Fibroblast of skin of back (primary cell): ENCODE measurements at regions not wholly inside any gene's neighbourhood (a gene's known extent, or its start where the extent isn't known, plus 50 kb on each side); places are given as distances from the start of the nearest gene placed in this dataset.
A peak's percentile ranks its signal among the peaks of the same experiment; 100 is the strongest.

Source experiments
- DNase-seq: peaks from one replicate; pipeline ENCODE4 v3.0.0-alpha.2; 2013

- DNase-seq = no peak
Measured at GRCh38 chr17:68740555-68741447, 139.6 kb upstream of the FAM20A start.

- no peak for DNase-seq
Measured at GRCh38 chr17:68737761-68738443, 136.7 kb upstream of the FAM20A start.

GRCh38 chr17:68734931-68735330, 133.8 kb upstream of the FAM20A start:
- DNase-seq = no peak

- DNase-seq = no peak
Measured at GRCh38 chr17:68734187-68734900, 133.2 kb upstream of the FAM20A start.

GRCh38 chr17:68733241-68734176, 132.3 kb upstream of the FAM20A start:
- peak; percentile 55 for DNase-seq

GRCh38 chr17:68732301-68732749, 131.2 kb upstream of the FAM20A start:
- no peak for DNase-seq

GRCh38 chr17:68731465-68731864, 130.3 kb upstream of the FAM20A start:
- no peak for DNase-seq

GRCh38 chr17:68719431-68719830, 118.3 kb upstream of the FAM20A start:
- DNase-seq = no peak

- DNase-seq = no peak
Measured at GRCh38 chr17:68718926-68719325, 117.8 kb upstream of the FAM20A start.

GRCh38 chr17:68718465-68718864, 117.3 kb upstream of the FAM20A start:
- DNase-seq = no peak

GRCh38 chr17:68714676-68715075, 113.5 kb upstream of the FAM20A start:
- no peak for DNase-seq

GRCh38 chr17:68711858-68712257, 110.7 kb upstream of the FAM20A start:
- DNase-seq = peak; percentile 16

GRCh38 chr17:68710976-68711375, 109.8 kb upstream of the FAM20A start:
- no peak for DNase-seq

GRCh38 chr17:68710035-68710780, 109.0 kb upstream of the FAM20A start:
- DNase-seq = peak; percentile 63

- DNase-seq = no peak
Measured at GRCh38 chr17:68709461-68709860, 108.3 kb upstream of the FAM20A start.

- DNase-seq = peak; percentile 67
Measured at GRCh38 chr17:68707031-68707430, 105.9 kb upstream of the FAM20A start.

GRCh38 chr17:68706356-68706920, 105.3 kb upstream of the FAM20A start:
- no peak for DNase-seq

- DNase-seq = no peak
Measured at GRCh38 chr17:68705714-68706076, 104.5 kb upstream of the FAM20A start.

- peak; percentile 68 for DNase-seq
Measured at GRCh38 chr17:68704871-68705713, 103.9 kb upstream of the FAM20A start.

- DNase-seq = no peak
Measured at GRCh38 chr17:68701046-68701445, 99.9 kb upstream of the FAM20A start.
